HG03095 (cell line): ENCODE measurements at regions not wholly inside any gene's neighbourhood (a gene's known extent, or its start where the extent isn't known, plus 50 kb on each side); places are given as distances from the start of the nearest gene placed in this dataset.
A peak's percentile ranks its signal among the peaks of the same experiment; 100 is the strongest.

Source experiments
- ATAC-seq: cut with Tn5 transposase; IDR thresholded peaks from one replicate; pipeline ENCODE4 v1.9.1; 2021; ENCODE audit warnings: moderate library complexity; ENCODE audit not compliant: unreplicated experiment

DNA sequence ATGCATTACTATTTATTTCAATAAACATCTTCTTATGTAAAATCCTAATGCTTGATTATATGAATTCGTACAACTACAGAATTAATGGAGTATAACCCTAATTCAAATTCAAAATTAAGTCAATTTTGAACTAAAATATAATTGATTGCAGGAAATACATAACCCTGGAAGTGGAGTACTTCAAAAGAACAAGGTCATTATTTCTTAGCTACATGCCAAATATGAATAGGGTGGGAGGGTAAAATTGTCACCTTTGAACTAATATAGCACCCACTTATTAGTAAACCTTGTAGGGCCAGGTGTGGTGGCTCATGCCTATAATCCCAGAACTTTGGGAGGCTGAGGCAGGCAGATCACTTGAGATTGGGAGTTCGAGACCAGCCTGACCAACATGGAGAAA lies 895.4 kb upstream of the ACVR2A start:
- no peak for ATAC-seq

DNA sequence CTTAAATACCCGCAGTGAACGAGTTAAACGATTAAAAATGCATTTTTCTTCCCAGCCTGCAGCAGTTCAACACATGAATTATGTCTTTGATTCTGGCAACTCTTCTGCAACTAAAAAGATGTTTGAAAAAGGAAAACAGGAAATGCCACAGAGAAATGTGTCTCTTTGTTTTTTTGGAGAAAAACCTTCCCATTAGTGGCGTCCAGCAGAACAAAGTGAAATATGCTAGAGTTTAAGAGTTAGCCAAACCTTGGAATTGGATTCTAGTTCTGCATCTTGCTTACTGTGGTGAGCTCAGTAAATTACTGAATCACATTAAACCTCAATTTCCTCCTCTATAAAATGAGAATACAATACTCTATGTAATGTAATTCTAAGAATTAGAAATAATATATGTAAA lies 900.2 kb upstream of the ACVR2A start:
- no peak for ATAC-seq

DNA sequence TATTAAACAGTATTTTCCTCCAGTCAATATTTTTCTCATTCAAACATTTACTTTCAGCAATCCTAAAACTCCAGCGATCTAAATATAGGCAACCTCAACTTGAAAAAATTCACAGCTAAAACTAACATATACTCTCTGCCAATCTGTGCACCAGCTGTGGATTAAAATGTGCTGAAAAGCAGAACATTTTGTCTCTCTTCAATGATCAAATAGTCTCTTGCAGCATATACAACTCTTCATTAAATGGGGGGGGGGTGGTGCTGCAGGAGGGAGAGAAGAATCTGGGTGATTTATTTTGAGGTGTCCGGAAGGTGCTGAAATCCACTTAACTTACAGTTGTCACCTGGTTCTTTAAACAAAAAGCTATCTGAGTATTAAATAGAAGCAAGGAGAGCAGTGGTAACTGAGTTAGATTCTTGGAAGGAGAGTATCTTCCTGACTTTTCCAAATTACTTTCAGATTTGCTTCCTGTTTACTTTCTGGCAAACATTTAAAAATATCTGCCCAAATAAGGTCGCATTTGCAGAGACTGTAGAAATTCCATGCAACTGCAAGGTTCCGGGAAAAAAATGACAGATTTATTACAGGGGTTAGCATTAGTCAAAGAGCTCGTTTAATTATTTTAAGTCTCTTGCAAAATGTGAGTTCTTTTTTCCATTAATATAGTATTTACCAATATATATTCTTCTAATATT lies 904.7 kb upstream of the ACVR2A start:
- ATAC-seq, result no peak

DNA sequence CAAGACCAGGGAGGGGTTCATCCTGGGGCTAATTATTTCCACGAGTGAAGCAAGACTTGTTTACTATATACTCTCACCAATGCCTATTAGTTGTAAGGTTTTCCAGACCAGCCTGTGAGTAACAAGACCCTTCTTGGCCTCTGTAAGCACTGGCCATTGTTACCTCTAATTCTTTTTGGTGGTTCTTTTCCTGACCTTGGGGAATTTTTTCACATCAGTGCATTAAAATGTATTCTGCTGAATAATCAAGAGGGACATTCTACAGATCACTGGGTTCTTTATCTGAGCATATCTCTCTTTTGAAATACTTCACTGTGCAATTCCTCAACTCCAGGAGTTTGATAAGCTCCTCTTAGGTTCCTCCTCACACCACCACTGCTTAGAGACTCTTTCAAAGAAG lies 909.9 kb upstream of the ACVR2A start:
- no peak for ATAC-seq

DNA sequence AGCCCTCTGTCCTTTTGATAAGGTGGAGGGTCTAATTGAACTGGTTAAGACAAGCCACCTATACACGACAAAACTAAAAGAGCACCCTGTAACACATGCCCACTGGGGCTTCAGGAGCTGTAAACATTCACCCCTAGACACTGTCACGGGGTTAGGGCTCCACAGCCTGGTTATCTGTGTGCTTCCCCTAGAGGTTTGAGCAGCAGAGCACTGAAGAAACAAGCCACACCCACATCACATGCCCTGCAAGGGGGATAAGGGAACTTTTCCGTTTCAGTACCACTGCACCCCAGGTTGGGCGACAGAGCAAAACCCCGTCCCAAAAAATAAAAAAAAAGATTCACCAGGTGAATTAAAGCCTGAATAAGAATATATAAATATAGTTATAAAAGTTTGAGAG lies 913.7 kb upstream of the ACVR2A start:
- peak; percentile 64 for ATAC-seq

DNA sequence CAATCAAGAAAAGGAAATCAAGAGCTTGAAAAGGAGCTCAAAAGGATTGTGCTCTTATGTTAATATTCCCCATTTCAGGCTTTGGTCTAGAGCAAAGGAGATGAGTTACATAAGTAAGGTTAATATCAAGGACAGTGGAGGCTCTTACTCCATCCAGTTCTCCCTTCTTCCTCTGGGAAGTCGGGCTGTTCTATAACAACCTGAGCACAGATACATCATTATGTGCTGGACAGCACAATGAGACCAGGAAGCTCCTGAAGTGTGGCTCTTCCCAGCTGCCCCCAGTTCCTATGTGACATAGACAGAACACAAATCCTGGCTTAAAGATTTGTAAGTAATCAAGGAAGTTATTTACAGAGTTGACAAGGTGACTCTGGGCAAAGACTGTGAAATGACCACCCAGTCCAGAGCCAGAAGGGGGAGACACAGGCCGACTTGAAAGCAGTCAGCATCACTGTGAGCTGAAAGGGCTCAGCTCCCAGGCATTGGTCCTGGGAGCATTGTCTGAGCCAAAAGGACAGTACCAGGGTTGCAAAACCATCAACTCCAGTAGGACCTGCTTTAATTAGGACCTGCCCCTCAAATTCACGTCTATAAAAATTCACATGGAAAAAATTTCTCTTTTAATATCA lies 917.6 kb upstream of the ACVR2A start:
- ATAC-seq, result no peak

DNA sequence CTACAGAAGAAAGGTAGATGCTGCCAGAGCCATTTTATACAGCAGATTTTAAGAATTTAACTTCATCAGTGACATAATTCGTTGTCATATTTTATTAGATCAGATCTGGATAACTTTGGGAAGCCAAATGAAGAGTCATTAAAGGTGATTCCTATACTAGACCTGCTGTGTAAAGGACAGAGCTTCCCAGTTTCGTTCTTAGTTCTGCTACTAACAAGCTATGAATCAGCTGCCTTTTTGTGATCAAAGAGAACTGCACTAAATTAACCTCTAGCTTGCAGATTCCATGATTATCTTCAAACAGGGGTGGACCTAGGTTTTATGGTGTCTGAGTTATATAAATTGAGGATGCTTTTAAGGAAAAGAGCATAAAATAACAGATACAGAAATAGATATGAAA lies 926.5 kb upstream of the ACVR2A start:
- ATAC-seq, result no peak

DNA sequence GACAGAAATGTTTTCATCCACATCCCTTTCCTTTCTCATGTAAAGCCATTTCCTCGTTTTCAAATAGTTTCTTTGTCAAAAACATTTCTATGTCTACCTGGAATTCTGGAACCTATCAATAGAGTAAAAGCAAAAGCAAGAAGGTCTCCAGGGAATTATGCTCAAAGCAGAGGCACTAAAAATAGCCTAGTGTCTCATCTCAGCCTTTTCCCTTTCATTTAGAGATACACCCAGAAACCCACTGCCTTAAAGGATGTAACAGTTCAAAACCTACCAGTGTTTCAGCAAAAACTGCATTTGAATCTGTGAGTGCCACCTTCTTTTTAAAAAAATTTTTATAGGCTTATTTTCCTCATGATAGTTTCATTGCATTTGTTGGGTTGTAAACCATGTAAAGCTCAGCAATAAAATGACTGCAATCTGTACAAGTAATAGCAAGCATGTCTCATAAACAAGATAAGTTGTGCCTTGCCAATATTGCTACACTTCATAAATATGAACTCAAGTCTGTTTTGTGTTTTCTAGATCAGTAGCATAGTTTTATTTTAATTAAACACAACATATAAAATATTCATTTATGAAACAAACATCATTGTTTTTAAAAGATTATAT lies 927.3 kb upstream of the ACVR2A start:
- no peak for ATAC-seq

DNA sequence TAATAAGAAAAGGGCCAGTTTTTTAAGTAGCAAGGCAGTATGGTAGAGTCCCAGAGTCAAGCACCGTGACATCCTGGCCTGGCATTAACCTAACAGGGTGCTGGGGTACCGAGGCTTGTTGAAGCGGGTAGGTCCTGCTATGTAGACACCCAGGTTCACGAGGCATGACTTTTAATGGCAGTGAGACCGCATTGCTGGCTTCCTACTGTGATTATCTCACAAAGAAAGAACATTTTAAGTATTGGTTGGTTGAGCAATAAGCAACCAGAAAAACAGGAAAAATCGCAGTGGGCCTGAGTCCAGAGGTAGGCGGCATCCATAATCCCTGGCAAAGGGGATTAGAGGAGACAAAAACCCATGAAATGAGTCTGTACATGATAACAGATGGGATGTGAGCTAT lies 927.9 kb upstream of the ACVR2A start:
- no peak for ATAC-seq

DNA sequence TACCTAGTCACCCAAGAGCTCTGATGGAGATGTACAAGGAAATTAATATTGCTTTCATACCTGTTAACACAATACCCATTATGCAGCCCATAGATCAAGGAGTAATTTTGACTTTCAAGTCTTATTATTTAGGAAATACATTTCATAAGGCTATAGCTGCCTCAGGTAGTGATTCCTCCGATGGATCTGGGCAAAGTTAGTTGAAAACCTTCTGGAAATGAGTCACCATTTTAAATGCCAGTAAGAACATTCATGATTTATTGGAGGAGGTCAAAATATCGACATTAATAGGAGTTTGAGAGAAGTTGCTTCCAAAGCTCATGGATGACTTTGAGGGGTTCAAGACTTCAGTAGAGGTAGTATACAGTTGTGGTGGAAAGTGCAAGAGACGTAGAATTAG lies 931.4 kb upstream of the ACVR2A start:
- no peak for ATAC-seq

DNA sequence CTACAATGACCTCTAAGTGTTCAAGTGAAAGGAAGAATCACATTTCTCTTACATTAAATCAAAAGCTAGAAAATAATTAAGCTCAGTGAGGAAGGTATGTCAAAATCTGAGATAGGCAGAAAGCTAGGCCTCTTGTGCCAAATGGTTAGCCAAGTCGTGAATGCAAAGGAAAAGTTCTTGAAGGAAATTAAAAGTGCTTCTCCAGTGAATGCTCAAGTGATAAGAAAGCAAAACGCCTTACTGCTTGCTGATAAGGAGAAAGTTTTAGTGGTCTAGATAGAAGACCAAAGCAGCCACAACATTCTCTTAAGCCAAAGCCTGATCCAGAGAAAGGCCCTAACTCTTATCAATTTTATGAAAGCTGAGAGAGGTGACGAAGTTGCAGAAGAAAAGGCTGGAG lies 932.3 kb upstream of the ACVR2A start:
- ATAC-seq, result no peak

DNA sequence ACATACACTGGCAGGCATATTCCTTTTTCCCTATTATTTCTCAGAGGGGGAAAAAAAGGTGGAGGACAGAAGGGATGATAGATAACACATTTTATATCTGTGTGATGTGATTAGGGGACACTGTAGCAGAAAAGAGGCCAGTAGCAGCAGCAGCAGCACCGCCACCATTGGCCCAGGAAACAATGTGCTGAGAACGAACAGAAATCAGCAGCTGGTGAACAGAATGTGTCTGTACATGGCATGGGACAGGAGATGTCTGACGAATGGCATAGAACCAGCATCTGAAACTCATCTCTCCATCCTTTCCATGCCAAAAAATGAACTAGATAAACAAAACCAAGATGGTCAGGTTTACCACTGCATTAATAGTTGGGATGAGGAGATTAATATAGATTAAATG lies 936.1 kb upstream of the ACVR2A start:
- no peak for ATAC-seq

DNA sequence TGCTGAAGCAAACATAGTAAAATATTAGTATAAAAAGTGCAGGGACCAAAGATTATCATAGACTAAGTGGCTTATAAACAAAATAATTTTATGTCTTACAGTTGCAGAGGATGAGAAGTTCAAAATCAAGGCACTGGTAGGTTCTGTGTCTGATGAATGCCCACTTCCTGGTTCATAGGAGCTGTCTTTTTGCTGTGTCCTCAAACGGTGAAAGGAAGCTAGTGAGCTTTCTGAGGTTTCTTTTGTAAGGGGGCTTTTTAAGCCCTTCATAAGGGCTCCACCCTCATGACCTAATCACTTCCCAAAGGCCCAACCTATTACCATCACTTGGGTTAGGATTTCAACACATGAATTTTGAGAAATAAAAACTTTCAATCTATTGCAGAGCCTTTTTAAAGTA lies 946.7 kb upstream of the ACVR2A start:
- no peak for ATAC-seq

DNA sequence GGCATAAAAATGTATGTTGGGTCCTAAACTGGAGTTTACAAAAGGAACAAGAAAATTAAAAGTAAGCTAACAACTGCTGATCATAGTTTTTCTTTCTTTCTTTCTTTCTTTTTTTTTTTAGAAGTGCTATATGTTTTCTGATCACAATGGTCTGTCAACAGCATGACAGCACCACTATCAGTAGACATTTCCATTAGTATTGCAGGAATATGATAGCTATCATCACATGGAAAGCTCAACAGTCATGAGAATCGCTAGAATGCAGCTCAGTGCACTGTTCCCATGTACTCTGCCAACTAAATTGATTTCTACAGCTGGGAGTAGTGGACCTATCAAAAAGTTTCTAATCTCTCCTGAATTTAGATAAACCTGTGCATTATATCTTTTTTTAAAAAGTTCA lies 950.3 kb upstream of the ACVR2A start:
- no peak for ATAC-seq

DNA sequence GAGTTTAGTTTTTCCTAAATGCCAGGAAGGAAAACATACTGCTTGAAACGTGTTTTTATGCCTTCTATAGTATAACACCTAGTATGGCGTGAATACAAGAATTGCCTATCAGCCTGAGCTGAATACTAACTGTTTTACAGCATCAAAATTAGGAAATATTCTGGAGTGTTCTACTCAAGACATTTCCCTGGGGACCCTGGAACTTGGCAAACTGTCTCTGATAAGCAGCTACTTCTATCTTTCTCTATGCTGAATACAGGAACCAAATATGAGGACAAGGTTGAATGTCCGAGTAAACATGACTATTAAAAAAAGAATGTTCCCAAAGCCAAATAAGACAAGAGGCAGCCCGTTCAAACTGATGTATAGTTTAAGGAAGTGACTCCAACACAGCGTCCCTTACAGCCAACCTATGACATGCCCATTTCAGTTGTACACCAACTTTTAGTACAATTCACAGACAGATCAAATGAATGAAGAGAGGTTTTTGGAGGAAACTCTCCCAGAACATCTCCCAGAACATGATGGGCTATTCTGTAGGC lies 951.3 kb upstream of the ACVR2A start:
- no peak for ATAC-seq

DNA sequence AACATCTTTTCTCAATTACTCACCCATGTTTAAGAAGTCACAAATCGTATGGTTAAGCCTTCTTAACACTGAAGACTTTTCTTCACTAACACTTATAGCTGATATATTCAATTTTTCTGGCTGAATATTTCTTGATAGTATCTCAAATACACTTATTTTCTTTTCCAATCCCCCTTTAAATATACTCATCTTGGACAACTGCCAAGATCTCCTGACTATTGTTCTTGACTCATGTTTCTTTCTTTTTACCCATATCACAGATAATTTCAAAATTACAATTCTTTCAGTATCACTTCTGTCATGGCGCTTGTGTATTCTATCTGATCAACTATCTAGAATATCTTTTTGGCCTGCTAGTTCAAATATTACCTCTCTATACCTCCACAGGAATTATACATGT lies 954.3 kb upstream of the ACVR2A start:
- ATAC-seq, result no peak

DNA sequence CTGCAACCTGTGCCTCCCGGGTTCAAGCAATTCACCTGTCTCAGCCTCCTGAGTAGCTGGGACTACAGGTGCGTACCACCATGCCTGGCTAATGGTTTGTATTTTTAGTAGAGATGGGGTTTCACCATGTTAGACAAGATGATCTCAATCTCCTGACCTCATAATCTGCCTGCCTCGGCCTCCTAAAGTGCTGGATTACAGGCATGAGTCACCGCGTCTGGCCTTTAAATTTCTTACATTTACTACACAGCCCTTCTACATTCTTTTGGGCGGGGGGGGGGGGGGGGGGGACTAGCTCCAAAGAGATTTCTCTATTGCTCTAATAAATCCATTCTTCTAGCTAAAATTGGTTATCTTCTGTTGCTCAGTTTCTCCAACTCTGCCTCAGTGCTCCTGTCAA lies 964.9 kb upstream of the ACVR2A start:
- no peak for ATAC-seq

DNA sequence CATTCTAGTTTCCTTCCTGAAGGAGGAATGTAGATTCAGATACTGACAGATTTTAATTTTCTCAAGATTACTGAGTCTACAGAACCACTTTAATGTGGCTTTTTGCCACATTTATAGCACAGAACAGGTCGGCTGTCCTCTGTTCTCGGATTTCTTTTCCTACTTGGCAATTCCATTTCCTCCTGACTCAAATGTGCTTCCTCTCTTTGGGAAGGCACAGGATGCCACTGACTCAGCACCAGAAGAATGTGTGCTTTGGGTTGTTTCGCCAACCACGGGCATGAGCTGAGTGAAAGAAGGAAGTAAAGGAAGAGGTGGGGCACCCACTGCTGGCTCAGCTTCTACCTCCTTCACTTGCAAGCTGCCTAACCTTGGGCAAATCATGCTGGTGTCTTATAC lies 970.6 kb upstream of the ACVR2A start:
- no peak for ATAC-seq

DNA sequence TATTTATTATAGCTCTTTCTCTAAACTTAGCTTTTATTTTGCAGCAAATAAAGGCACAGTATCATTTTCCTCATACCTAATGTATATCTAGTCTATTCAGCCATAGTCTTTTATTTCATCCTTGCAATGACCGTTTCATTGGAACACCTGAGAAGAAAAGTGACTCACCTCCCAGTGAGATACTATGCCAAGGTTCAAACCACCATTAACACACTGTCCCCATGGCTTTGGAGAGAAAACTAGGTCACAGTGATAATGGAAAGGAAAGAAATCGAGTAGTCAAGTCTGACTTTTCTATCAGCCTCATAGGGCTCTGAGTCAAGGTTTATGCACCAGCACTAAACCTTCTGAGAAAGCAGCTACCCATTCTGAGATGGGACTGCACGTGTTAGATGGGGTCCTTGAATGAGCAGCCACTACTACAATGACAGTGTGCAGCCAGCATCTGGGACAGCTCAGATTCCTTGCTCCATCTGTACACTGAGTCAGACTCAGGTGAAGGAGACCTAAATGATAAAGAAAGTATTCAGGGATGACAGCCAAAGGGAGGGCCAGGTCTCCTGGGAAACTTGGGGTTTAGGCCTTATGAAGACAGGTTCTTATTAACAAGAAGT lies 971.1 kb upstream of the ACVR2A start:
- ATAC-seq, result no peak

DNA sequence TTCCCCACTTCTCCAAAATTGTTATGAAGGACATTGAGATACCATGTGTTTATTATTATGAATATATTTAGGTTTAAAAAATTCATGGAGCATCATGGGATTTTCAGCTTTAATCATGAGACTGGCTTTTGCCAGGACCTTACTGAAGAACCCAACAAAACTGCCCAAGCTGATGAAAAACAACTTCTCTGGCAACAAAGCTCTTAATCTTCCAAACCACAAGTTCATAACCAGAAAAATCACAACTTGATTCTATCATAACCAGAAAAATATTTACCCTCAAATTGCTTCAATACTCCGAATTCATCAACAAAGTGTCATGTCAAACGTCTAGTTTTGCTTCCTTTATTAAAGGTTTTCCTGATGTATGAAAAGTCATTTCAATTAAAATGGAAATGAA lies 971.8 kb upstream of the ACVR2A start:
- no peak for ATAC-seq

DNA sequence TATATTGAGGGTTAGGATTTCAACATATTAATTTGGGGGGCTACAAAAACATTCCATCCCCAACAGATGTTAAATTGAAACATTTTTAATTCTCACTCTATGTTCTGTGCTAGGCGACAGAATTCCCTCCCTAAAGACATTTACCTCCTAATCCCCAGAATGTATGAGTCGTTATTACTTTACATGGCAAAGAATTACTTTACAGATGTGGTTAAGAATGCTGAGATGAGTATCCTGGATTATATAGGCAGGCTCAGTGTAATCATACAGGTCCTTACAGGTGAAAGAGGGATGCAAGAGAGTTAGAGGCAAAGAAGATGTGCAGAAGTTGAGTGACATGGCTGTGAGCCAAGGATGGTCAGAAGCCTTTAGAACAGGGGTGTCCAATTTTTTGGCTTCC lies 974.1 kb upstream of the ACVR2A start:
- no peak for ATAC-seq

DNA sequence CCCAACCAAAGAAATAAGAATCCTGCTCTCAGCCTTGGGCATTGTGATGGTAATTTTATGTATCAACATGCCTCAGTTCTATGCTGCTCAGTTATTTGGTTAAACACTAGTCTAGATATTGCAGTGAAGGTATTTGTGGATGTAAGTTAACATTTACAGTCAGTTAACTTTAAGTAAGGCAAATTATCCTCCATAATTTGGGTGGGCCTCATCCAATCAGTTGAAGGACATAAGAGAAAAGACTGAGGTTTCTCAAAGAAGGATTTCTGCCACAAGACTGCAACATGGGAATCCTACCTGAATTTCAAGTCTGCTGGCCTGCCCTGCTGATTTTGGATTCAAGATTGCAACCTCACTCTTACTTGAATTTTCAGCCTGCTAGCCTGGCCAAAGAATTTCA lies 975.5 kb upstream of the ACVR2A start:
- ATAC-seq, result no peak
